Renal cortical epithelial cell (primary cell): ENCODE measurements at regions not wholly inside any gene's neighbourhood (a gene's known extent, or its start where the extent isn't known, plus 50 kb on each side); places are given as distances from the start of the nearest gene placed in this dataset.

Source experiments
- DNase-seq: peaks from one replicate; pipeline ENCODE4 v3.0.0-alpha.2; 2011; ENCODE audit warnings: low read depth

GRCh38 chr6:8672882-8673281, 237.5 kb upstream of the SLC35B3 start:
- no peak for DNase-seq

GRCh38 chr6:8670792-8671191, 235.4 kb upstream of the SLC35B3 start:
- DNase-seq: no peak

GRCh38 chr6:8664700-8665099, 229.4 kb upstream of the SLC35B3 start:
- DNase-seq: no peak

- DNase-seq: no peak
Measured at GRCh38 chr6:8664070-8664469, 228.7 kb upstream of the SLC35B3 start.

GRCh38 chr6:8659404-8660189, 224.3 kb upstream of the SLC35B3 start:
- no peak for DNase-seq

- no peak for DNase-seq
Measured at GRCh38 chr6:8658416-8658815, 223.1 kb upstream of the SLC35B3 start.

GRCh38 chr6:8657522-8657921, 222.2 kb upstream of the SLC35B3 start:
- DNase-seq: no peak

- DNase-seq: no peak
Measured at GRCh38 chr6:8655670-8656454, 220.5 kb upstream of the SLC35B3 start.

GRCh38 chr6:8652710-8653109, 217.4 kb upstream of the SLC35B3 start:
- DNase-seq: no peak

- no peak for DNase-seq
Measured at GRCh38 chr6:8651998-8652397, 216.7 kb upstream of the SLC35B3 start.

GRCh38 chr6:8645212-8645611, 209.9 kb upstream of the SLC35B3 start:
- no peak for DNase-seq

GRCh38 chr6:8644306-8644705, 209.0 kb upstream of the SLC35B3 start:
- DNase-seq: no peak

- no peak for DNase-seq
Measured at GRCh38 chr6:8642854-8643253, 207.5 kb upstream of the SLC35B3 start.

GRCh38 chr6:8642131-8642530, 206.8 kb upstream of the SLC35B3 start:
- DNase-seq: no peak

GRCh38 chr6:8639928-8640649, 204.7 kb upstream of the SLC35B3 start:
- DNase-seq: no peak

GRCh38 chr6:8637896-8638597, 202.7 kb upstream of the SLC35B3 start:
- no peak for DNase-seq

- DNase-seq: peak; percentile 2
Measured at GRCh38 chr6:8633762-8634161, 198.4 kb upstream of the SLC35B3 start.

- DNase-seq: no peak
Measured at GRCh38 chr6:8628736-8629135, 193.4 kb upstream of the SLC35B3 start.

- no peak for DNase-seq
Measured at GRCh38 chr6:8628063-8628462, 192.7 kb upstream of the SLC35B3 start.

GRCh38 chr6:8627085-8627861, 191.9 kb upstream of the SLC35B3 start:
- DNase-seq: peak; percentile 70

GRCh38 chr6:8624665-8625064, 189.3 kb upstream of the SLC35B3 start:
- DNase-seq: no peak
